Inflammatory macrophage treated with lipopolysaccharide for 4 hours (primary cell): ENCODE measurements at regions not wholly inside any gene's neighbourhood (a gene's known extent, or its start where the extent isn't known, plus 50 kb on each side); places are given as distances from the start of the nearest gene placed in this dataset.
"Not testable (repeated sequence)": the region's sequence is repeated elsewhere in the genome, so short reads cannot be mapped to it uniquely, and the experiment has no call there.

Experiments
- DNase-seq: peaks from one replicate; pipeline ENCODE4 v3.0.0-alpha.2; 2020

GRCh38 chr5:90051756-90052155 is 357.8 kb downstream of the CETN3 start:
- no peak for DNase-seq

- peak; percentile 1 for DNase-seq
Observed at GRCh38 chr5:90050103-90050502, 359.5 kb downstream of the CETN3 start.

DNA sequence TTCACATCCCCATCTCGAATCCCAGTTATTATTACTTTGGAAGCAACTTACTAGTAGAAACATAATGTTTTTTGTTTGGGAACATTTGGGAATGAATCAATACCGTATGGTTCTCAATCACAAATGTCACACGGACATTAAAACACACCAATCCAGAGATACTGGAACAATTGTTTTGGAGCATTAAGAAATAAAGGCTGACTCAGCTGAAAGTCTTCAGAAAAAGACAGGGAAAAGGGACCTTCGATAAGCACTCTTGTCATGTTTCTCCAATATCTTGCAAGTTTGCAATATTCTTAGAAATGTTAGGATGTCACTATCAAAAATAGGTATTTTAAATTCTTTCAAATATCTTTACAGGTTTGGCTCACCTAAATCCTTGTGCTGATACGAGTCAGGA is 362.4 kb downstream of the CETN3 start:
- DNase-seq: no peak

- not testable (repeated sequence) for DNase-seq
Observed at GRCh38 chr5:90040082-90040481, 369.5 kb downstream of the CETN3 start.

DNA sequence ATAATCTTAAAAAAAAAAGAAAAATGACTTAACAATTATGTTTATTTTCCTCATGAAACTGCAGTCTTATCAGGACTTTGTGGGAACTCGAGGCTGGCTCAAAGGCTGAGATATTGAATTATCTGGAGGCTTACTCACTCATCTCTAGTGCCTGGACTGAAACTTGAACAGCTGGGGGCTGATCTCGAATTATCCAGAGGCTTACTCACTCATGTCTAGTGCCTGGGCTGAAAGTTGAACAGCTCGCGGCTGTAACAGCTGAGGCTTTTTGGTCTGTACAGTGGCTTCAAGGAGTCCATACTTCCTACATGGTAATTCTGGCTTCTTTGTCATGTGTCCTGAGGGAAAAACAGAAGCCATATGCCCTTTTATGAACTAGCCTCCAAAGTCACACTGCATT is 371.9 kb downstream of the CETN3 start:
- no peak for DNase-seq

- no peak for DNase-seq
Observed at GRCh38 chr5:90022711-90023053, 386.9 kb downstream of the CETN3 start.

DNA sequence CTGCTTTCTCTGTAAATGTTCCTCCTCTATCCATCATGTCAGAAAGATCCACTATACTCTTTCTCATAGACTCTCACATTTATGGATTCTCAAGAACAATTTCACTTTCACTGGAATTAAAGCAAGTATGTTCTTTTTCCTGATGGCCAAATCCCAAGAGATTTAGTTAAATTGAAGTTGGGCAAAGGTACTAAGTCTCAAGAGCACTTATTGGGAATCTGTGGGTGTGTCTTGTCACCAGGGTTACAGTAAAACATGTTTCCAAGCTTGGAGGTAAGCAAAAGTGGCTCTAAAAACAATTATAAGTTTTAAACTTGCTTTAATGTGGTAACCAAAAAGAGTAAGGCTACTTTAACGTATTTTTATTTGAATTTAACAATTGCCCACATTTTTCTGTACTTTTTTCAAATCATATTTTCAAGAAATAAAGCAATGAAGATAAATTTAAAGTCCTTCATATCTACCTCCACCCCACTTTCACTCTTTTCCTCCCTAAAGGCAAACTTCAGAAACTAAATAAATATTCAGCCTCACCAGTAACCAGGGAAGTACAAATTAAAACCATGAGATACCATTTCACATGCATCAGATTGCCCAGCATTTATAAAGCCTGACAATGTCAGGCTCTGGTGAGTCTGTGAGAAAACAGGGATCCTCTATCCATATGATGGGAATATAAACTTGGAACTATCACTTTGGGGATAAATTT is 387.4 kb downstream of the CETN3 start:
- no peak for DNase-seq

GRCh38 chr5:90020575-90021538 is 388.7 kb downstream of the CETN3 start:
- peak; percentile 93 for DNase-seq

DNA sequence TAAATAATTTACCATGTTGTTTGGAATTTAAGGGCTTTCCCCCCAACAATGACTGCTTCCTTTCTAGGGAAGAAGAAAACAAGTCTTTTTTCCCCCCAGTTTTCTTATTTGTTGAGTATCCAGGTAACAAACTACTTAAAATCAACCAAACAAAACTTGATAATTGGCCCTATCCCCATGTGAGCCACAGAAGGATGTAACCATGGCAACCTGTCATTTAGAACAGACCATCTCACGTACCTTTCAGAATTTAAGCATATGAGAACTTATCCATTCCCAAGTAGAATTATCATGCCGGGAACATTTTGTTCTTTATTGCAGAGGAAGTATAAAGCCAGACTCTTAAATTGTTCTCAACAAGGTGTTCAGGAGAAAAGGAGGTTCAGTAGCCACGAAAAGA is 392.3 kb downstream of the CETN3 start:
- DNase-seq: no peak

- peak; percentile 62 for DNase-seq
Observed at GRCh38 chr5:90015584-90016018, 394.0 kb downstream of the CETN3 start.

GRCh38 chr5:90014420-90014819 is 395.1 kb downstream of the CETN3 start:
- DNase-seq: no peak

DNA sequence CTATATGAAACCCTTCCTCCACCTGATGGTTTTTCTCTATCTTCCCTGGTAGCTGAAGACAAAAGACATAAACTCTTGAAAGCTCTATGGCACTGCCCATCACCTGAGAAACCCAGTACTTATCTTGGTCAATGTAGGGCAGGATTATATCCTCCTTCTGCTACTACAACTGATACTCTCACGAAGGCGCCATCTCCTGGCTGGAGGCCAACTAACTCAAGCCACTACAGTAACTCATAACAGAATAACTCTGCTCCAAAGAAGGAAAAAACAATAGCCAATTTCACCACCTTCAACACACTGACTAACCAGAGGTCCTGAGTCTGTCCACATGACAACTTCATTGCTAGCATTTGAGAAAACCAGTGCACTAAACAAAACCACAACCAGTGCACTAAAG is 409.2 kb downstream of the CETN3 start:
- DNase-seq: no peak

- no peak for DNase-seq
Observed at GRCh38 chr5:89998519-89999305, 410.8 kb downstream of the CETN3 start.

DNA sequence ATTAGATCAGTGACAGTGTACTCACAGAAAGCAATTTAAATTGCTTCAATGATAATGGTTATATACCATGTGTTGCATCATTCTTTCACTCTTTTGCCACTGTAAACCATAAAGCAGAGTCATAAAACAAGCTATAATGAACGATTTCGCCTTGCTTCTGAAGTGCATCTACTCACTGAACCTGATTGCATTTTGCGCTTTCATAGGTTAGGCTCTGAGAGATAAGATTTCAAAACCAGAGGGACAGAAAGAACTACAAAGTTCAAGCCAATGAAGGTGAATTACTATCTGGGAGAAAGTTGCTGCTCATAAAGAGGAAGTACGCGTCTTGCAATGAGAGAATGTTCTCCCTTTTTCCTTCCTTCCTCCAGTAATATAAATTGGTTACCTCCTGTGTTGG is 412.7 kb downstream of the CETN3 start:
- no peak for DNase-seq

GRCh38 chr5:89996335-89996734 is 413.2 kb downstream of the CETN3 start:
- DNase-seq: no peak

DNA sequence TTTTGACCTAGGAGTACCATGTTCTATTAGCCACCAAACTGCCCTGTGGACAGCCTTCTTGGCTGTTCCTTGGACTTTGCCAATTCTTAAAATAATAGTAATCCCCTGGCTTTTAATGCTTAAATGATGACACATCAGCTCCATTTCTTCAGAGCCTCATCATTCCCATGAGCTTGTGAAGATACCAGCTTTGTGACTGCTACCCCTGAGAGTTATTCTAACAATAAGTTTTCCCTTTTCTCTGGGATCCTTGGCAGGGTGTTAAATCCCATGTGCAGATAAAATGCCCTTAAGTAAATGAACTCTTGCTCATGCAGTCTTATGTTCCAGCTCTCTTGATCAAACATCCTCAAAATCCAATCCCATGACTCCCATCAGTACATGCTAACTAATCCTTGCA is 415.3 kb downstream of the CETN3 start:
- no peak for DNase-seq

DNA sequence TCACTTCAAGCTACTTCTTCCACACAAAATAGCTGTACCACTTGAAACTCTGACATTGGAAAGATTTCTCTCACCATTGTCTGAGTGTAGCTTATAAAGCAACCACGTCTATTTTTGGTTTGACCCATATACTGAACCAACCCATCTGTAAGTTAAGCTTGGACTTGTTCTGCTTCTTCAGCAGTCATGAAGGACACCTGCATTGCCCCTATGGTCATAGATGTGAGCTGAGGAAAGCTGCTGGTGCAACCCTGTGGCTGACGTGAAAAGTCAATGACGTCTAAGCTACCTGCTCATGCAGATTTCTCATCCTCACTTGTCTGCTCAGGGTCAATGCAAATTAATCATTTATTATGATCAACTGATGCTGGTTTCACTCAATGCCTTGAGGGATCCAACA is 417.4 kb downstream of the CETN3 start:
- DNase-seq: no peak

DNA sequence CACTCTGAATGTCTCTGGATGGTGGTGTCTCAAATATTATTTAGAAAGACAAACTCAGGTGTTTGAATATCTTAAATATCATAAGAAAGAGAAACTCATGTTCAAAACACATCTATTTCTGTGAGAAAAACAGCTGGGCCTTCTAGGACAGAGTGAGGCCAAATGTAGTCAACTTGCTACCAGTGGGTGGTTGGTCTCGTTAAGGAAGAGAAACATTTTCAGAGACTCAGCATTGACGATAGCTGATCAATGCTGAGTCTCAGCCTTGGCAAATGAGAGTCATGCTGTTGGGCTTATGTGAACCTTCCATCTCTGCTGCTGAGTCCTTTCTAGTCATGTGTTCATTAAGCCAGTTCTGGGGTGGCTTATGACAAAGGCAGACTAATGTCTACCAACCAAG is 418.0 kb downstream of the CETN3 start:
- DNase-seq: no peak

DNA sequence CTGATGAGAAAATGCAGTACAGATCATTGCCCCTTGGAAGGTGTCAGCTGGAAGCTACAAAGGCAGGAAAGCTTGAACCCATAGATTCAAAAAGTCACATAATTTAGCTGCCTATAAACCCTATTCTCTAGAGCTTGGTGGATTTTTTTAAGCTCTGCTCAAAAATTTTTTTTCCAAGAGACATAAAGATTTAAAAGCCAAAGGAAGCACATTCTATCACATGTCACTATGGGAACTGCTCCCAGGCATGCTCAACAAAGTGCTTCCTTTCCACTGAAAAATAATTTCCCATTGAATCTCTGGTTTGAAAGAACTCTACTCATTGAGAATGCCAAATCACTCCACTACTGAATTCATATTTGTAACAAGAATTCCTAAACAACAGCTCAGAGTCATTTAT is 419.8 kb downstream of the CETN3 start:
- no peak for DNase-seq

- DNase-seq: no peak
Observed at GRCh38 chr5:89988998-89989655, 420.4 kb downstream of the CETN3 start.

DNA sequence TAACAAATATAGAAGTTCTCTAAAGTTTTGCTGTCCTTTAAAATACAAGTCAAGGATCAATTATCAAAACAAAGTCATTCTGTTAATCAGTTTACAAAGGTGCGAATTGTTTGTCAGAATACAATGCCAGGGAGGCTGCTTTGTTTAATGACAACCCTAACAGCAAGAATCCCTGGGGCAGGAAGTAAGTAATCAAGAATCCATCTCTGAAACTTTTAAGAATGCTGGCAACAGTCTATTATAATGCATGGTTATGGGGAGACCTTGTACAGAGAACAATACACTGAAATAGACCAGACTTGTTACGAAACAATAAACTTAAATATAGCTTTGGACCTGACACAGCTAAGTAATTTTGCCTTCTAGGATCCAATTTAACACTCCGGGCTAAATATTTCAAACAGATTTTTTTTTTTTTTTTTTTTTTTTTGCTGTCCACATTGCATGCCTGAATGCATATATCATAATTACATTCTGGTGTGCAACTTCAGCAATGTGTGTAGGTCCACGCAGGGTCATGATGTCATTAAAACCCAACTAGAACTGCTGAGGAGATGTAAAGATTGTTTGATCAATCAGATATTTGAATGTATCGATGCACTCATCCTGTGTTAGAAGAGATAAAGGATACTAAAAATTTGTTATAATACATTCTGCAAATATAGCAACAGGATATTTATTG is 421.3 kb downstream of the CETN3 start:
- no peak for DNase-seq

- DNase-seq: no peak
Observed at GRCh38 chr5:89983216-89983615, 426.3 kb downstream of the CETN3 start.
